B cell (primary cell): ENCODE measurements at regions not wholly inside any gene's neighbourhood (a gene's known extent, or its start where the extent isn't known, plus 50 kb on each side); places are given as distances from the start of the nearest gene placed in this dataset.

ENCODE experiments used
- ATAC-seq: fragments of 200-7000 bp; cut with Tn5 transposase; one replicate; pipeline ENCODE4 v1.10.0; 2021; ENCODE audit warnings: low read depth, mild to moderate bottlenecking, moderate number of reproducible peaks, moderate library complexity
- CTCF ChIA-PET: fragments of 350-600 bp; sonication (Branson Sonifier 250); formaldehyde crosslinking; loops from one replicate; lab custom pipeline; 2021; ENCODE audit warnings: antibody characterized with exemption, inconsistent platforms; lab: Charles Lee
- POLR2A ChIA-PET: fragments of 350-600 bp; sonication (Branson Sonifier 250); formaldehyde crosslinking; loops from one replicate; lab custom pipeline; 2021; ENCODE audit warnings: antibody characterized with exemption; lab: Charles Lee
- DNase-seq: peaks from one replicate; pipeline ENCODE4 v3.0.0; 2013
- H2AFZ ChIP-seq: 2 replicates; pipeline ENCODE4 v1.6.1; 2012; ENCODE audit warnings: mild to moderate bottlenecking, low read depth, low read length; ENCODE audit not compliant: insufficient read depth, poor library complexity, severe bottlenecking
- H3K27ac ChIP-seq, 2 donors: 1 replicate in 1 of 2; 2 replicates in 1 of 2; pipeline ENCODE4 v1.5.1; 2012 to 2013; ENCODE audit warnings: low read length in 2 of 2, mild to moderate bottlenecking in 2 of 2, moderate library complexity in 1 of 2
- H3K27me3 ChIP-seq, 4 experiments: fragments of 200-600 bp in 1 of 4; sonication (generic) in 1 of 4; replicated peaks in 1 of 4; 1 replicate in 2 of 4; 2 replicates in 2 of 4; pipeline versions ENCODE4 v1.6.1 to v1.7.0; 2013 to 2016; ENCODE audit warnings: low read length in 3 of 4, mild to moderate bottlenecking in 2 of 4, mixed read lengths in 1 of 4, moderate library complexity in 1 of 4; ENCODE audit not compliant: insufficient read depth in 4 of 4, control insufficient read depth in 3 of 4; ENCODE audit errors: control extremely low read depth in 1 of 4
- H3K36me3 ChIP-seq, 2 experiments: replicated peaks in 1 of 2; 1 replicate in 1 of 2; 2 replicates in 1 of 2; pipeline versions ENCODE4 v1.6.1 to v1.7.1; 2013; ENCODE audit warnings: low read length in 1 of 2; ENCODE audit not compliant: insufficient read depth in 2 of 2, control insufficient read depth in 1 of 2; ENCODE audit errors: control extremely low read depth in 1 of 2, extremely low read depth in 1 of 2
- H3K4me1 ChIP-seq, 2 donors: fragments of 200-600 bp in 1 of 2; sonication (generic) in 1 of 2; 1 replicate in 1 of 2; 2 replicates in 1 of 2; pipeline versions ENCODE4 v1.5.1 to v1.6.1; 2013 to 2017; ENCODE audit warnings: low read length in 2 of 2; ENCODE audit not compliant: control insufficient read depth in 2 of 2, insufficient read depth in 2 of 2
- H3K4me2 ChIP-seq: replicated peaks from 2 replicates; pipeline ENCODE3; 2012; ENCODE audit warnings: mild to moderate bottlenecking, low read depth, low read length; ENCODE audit not compliant: poor library complexity, severe bottlenecking
- H3K4me3 ChIP-seq, 5 experiments: fragments of 200-600 bp in 1 of 5; sonication (generic) in 1 of 5; 1 replicate in 3 of 5; 2 replicates in 2 of 5; pipeline versions ENCODE4 v1.5.1 to v1.7.0; 2011 to 2016; ENCODE audit warnings: low read length in 4 of 5, mild to moderate bottlenecking in 4 of 5, low read depth in 2 of 5, control low read depth in 1 of 5, moderate library complexity in 1 of 5; ENCODE audit not compliant: insufficient read depth in 1 of 5; ENCODE audit errors: control extremely low read depth in 1 of 5, extremely low read depth in 1 of 5
- H3K79me2 ChIP-seq: fragments of 200-600 bp; sonication (generic); one replicate; pipeline ENCODE4 v1.6.0; 2016; ENCODE audit warnings: low read length; ENCODE audit not compliant: control insufficient read depth, insufficient read depth
- H3K9ac ChIP-seq: fragments of 200-600 bp; sonication (generic); 2 replicates; pipeline ENCODE4 v1.6.1; 2017; ENCODE audit warnings: mild to moderate bottlenecking, low read length, moderate library complexity
- H3K9me3 ChIP-seq, 3 donors: one replicate each; pipeline versions ENCODE4 v1.6.1 to v1.7.1; 2013; ENCODE audit warnings: low read length in 2 of 3; ENCODE audit not compliant: control insufficient read depth in 2 of 3, insufficient read depth in 1 of 3; ENCODE audit errors: control extremely low read depth in 1 of 3
- H4K20me1 ChIP-seq: 2 replicates; pipeline ENCODE4 v1.6.0; 2012; ENCODE audit warnings: mild to moderate bottlenecking, low read length; ENCODE audit not compliant: insufficient read depth, control insufficient read depth, poor library complexity, severe bottlenecking
- H3K27ac Mint-ChIP-seq: one replicate; pipeline ENCODE4 v1.8.0; 2021; ENCODE audit warnings: mixed read lengths
- H3K27me3 Mint-ChIP-seq: one replicate; pipeline ENCODE4 v1.8.0; 2021; ENCODE audit warnings: mixed read lengths
- H3K4me1 Mint-ChIP-seq: one replicate; pipeline ENCODE4 v1.8.0; 2021; ENCODE audit warnings: mixed read lengths
- H3K4me3 Mint-ChIP-seq: one replicate; pipeline ENCODE4 v1.8.0; 2021; ENCODE audit warnings: mixed read lengths
- H3K9me3 Mint-ChIP-seq: one replicate; pipeline ENCODE4 v1.8.0; 2022; ENCODE audit warnings: mixed read lengths; ENCODE audit not compliant: insufficient read depth
- EZH2 ChIP-seq: IDR thresholded peaks from 2 replicates; pipeline ENCODE4 v1.6.1; 2012; ENCODE audit warnings: borderline replicate concordance, low read depth, mild to moderate bottlenecking, moderate library complexity, low read length; ENCODE audit not compliant: insufficient read depth, poor library complexity, severe bottlenecking
- WGBS: methylation state at CpG from one replicate; pipeline ENCODE4 v1.1.5; 2013; ENCODE audit warnings: missing lambda C conversion rate; ENCODE audit not compliant: insufficient coverage; 5-methylcytosine and 5-hydroxymethylcytosine counted together
- intact Hi-C: fragments of 100-400 bp; cut with micrococcal nuclease; formaldehyde crosslinking; loops from one replicate; pipeline ENCODE4 v1.10.0; 2022
- TF ChIP-seq, protein P1 (sequence below): fragments of 200-600 bp; IDR thresholded peaks from one replicate; pipeline ENCODE4 v1.8.0; 2022; ENCODE audit warnings: antibody characterized with exemption, mild to moderate bottlenecking

DNA sequence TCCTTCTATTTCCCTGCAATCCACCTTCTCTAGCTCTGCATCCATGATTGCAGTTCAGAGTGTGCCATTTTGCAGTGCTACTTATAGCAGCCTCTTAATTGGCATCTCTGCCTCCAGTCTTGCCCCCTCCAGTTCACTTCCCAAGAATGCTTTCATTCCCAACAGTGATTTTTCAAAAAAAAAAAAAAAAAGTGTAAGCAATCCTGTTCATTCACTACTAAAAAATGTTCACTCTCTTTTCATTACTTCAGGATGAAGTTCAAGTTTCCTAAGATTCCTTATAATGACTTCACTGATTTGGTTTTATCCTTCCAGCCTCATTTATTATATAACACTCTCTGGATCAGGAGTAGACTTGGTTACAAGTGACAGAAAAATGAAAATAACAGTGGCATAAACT lies 124.7 kb upstream of the LNX1 start:
- CTCF ChIA-PET = interaction anchor here (1.2 kb wide), 1 partner anchor 10 kb away, joined by 5 read pairs; no protein-coding TSS in a partner anchor
- H3K4me3 Mint-ChIP-seq = no peak overlapping the region
- H3K27me3 Mint-ChIP-seq = peaks cover 13% of the 10 kb centered on the region

DNA sequence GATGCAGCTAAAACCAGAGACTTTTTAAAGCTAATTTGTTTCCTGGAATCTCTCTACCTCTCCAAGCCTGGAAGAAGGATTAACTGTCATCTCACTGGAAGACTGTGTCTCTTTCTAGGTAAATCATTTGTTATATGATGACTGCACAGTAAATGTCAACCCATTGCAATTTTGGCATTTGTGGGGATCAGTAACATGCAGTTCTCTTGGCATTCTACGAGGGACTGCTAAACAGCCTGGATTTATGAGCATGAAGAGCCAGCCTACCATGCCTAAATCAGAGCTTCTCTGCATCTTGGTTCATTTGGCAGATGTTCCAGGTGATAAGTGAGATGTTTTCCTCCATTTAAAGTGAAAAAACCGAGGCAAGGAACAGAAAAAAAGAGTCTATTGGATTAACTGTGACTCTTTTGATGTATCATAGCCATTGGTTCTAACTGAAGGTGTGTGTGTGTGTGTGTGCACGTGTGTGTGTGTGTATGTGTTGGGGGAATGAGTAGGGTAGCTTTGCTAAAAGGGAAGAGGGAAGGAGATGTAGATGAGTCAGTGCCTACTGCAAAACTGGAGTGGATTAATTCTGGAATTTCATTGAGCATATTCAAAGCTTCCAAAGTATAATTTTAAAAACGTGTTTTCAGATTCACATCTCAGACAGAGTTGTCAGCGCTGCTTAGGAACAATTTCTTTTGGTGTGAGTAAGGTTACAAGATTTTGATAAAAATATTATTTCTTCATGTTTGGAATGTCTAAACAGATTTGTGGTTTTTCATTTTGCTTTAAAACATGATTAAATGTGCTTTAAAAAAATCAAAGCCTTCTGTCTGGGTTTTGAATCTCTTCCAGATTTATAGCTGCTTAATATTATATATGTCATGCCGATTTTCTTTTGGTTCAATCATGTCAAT lies 123.2 kb upstream of the LNX1 start:
- Histone ChIP-seq H4K20me1 (no peaks in the 10 kb centered on the region), H3K79me2 (no peaks in the 10 kb centered on the region), H3K27ac (no peak overlapping the region), H3K9ac (no peak overlapping the region), H3K9me3 (no peaks in the 10 kb centered on the region), H3K4me1 (no peaks in the 10 kb centered on the region), H2AFZ (no peak overlapping the region), H3K27me3 (no peaks in the 10 kb centered on the region), H3K36me3 (no peaks in the 10 kb centered on the region), H3K4me2 (no peak overlapping the region), H3K4me3 (no peak overlapping the region)
- Mint-ChIP-seq H3K27ac (no peak overlapping the region), H3K4me1 (no peaks in the 10 kb centered on the region), H3K9me3 (no peaks in the 10 kb centered on the region), H3K4me3 (no peak overlapping the region), H3K27me3 (peaks cover 4% of the 10 kb centered on the region)
- ChIA-PET CTCF (interaction anchor here (1.0 to 1.2 kb wide), 2 partner anchors 8 to 32 kb away, joined by 3 to 6 read pairs; no protein-coding TSS in a partner anchor), POLR2A (no interaction called here)
- 41% methylated on average over 2 of the region's 6 CpGs for WGBS
- no peak for ATAC-seq
- TF ChIP-seq EZH2 = no peak
- TF ChIP-seq, protein P1, sequence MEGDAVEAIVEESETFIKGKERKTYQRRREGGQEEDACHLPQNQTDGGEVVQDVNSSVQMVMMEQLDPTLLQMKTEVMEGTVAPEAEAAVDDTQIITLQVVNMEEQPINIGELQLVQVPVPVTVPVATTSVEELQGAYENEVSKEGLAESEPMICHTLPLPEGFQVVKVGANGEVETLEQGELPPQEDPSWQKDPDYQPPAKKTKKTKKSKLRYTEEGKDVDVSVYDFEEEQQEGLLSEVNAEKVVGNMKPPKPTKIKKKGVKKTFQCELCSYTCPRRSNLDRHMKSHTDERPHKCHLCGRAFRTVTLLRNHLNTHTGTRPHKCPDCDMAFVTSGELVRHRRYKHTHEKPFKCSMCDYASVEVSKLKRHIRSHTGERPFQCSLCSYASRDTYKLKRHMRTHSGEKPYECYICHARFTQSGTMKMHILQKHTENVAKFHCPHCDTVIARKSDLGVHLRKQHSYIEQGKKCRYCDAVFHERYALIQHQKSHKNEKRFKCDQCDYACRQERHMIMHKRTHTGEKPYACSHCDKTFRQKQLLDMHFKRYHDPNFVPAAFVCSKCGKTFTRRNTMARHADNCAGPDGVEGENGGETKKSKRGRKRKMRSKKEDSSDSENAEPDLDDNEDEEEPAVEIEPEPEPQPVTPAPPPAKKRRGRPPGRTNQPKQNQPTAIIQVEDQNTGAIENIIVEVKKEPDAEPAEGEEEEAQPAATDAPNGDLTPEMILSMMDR = no peak
- intact Hi-C loops = no loop called here
- no peak for DNase-seq

More for the DNA sequence above, 124.7 kb upstream of the LNX1 start:
- TF ChIP-seq EZH2 = no peak
- TF ChIP-seq, protein P1 = no peak
- no peak overlapping the region for H3K4me3 ChIP-seq
- no peaks in the 10 kb centered on the region for H3K79me2 ChIP-seq
- H3K27me3 ChIP-seq = no peaks in the 10 kb centered on the region
- ATAC-seq (no peak), DNase-seq (no peak)
- POLR2A ChIA-PET = interaction anchor here (0.5 kb wide), 1 partner anchor 1055 kb away, joined by 4 read pairs; no protein-coding TSS in a partner anchor
- no peak overlapping the region for H3K4me2 ChIP-seq
- no peak overlapping the region for H3K9ac ChIP-seq
- H3K36me3 ChIP-seq = no peaks in the 10 kb centered on the region
- intact Hi-C loops = no loop called here
- no peaks in the 10 kb centered on the region for H4K20me1 ChIP-seq
- no peaks in the 10 kb centered on the region for H3K9me3 Mint-ChIP-seq
- no peaks in the 10 kb centered on the region for H3K4me1 ChIP-seq
- H3K27ac ChIP-seq = no peak overlapping the region
- no peak overlapping the region for H2AFZ ChIP-seq
- no peaks in the 10 kb centered on the region for H3K9me3 ChIP-seq
- H3K27ac Mint-ChIP-seq = no peak overlapping the region
- H3K4me1 Mint-ChIP-seq = no peaks in the 10 kb centered on the region
